Dermis microvascular lymphatic vessel endothelial cell (primary cell): ENCODE measurements at regions not wholly inside any gene's neighbourhood (a gene's known extent, or its start where the extent isn't known, plus 50 kb on each side); places are given as distances from the start of the nearest gene placed in this dataset.

Source experiments
- DNase-seq, 2 donors: peaks; one replicate each; pipeline versions ENCODE4 v3.0.0 to v3.0.0-alpha.2; 2010; ENCODE audit warnings: low read depth in 2 of 2

GRCh38 chr2:64313398-64313723 is 140.6 kb upstream of the LGALSL start:
- DNase-seq, result no peak

- no peak for DNase-seq
Observed at GRCh38 chr2:64315291-64315960, 138.5 kb upstream of the LGALSL start.

DNA sequence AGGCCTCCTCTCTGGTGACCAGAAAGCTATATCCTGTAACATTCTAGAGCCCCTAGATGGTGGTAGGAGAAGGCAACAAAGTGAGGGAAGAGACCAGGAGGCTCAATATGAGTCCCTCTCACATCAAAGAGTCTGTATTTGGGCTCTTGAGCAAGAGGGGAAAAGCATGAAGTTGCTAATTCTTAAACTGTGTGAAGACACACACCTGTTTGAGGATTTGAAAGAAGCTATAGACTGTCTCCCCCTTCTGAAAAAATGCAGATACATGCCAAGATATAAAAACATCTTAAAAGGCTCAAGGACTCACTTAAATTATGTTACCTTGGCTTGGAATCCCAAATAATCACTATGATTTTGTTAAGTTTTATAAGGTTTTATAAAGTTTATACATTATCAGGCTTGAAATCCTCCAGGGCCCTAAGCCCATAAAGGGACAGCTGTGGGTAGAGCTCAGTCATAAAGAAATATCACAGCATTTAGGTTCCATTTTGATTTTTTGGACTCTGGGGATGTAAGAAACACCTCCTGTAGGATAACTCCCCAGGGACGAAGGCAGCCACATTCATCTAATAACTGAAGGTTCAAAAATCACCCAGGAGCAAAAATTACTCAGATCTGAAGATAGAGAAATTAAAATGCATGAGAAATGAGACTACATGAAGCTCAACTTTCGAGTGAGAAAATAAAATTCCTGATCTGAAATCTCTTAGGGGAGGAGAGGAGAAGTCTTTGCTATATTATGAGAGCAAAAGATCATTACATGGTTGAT is 136.1 kb upstream of the LGALSL start:
- no peak for DNase-seq

DNA sequence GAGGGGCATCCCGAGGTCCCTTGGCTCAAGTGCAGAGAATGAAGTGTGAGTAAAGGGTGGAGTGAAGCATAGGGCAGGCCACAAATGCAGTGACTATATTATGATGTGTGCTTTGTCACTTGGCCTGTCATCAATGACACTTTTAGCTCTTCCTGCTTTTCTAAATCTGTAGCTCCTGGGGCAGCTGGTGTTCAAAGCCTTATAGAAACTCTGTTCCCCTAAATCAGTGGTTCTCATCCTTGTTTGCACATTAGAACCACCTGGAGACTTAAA is 135.6 kb upstream of the LGALSL start:
- DNase-seq, result no peak

DNA sequence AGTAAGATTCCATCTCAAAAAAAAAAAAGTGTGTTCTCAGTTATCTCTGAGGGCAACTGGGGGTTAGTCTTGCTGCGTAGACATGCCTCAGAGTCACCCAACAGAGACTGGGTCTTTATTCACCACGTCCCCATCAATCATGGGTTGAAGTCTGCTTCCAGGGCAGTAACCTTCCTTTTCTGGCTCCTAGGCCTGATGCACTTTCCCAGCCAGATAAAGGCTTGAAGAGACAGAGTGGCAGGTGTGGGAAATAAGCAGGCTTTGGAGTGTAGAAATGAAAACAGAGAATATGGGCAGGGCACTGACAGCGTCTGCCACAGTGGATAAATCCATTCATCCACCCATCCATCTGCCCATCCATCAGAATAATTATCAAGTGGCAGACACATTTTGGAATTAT is 134.1 kb upstream of the LGALSL start:
- DNase-seq, result no peak

DNA sequence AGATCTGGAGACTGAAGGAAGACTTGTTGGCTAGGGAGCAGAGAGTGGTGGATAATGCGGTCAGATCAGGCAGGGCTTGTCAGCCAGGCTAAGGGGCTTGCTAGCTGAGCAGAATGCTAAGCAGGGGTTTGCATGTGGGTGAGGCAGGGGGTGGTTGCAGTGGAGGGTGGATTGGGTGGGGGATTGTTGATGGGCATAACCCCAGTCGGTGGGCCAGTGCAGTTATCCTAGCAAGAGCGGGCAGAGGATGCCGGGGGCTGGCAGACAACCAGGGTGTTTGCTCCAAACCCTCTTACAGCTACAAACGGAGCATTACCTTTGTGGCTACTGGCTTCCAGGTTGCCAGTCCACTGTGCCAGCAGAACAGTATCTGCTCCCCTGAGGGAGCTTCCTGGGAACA is 131.5 kb upstream of the LGALSL start:
- DNase-seq, result no peak

DNA sequence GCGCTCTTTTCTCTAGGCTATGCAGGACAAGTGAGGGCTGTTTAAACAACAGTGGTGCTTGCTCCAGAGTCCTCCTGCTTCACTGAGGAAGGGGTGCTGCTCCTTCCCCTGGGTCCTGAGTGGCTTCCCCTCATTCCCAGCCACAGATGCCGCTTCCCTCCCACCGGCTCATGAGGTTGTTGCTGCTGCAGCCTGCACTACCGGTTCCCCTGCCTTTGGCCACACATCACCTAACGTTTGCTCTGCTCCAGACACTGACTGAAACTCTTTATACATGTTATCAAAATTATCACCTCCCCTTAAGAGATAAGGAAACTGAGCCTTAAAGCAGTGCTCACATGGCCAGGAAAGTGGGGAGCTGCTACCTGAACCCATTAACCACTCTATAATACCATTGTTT is 130.8 kb upstream of the LGALSL start:
- no peak for DNase-seq

GRCh38 chr2:64324746-64325410 is 129.1 kb upstream of the LGALSL start:
- DNase-seq, result no peak

- DNase-seq, result no peak
Observed at GRCh38 chr2:64325477-64325851, 128.5 kb upstream of the LGALSL start.

DNA sequence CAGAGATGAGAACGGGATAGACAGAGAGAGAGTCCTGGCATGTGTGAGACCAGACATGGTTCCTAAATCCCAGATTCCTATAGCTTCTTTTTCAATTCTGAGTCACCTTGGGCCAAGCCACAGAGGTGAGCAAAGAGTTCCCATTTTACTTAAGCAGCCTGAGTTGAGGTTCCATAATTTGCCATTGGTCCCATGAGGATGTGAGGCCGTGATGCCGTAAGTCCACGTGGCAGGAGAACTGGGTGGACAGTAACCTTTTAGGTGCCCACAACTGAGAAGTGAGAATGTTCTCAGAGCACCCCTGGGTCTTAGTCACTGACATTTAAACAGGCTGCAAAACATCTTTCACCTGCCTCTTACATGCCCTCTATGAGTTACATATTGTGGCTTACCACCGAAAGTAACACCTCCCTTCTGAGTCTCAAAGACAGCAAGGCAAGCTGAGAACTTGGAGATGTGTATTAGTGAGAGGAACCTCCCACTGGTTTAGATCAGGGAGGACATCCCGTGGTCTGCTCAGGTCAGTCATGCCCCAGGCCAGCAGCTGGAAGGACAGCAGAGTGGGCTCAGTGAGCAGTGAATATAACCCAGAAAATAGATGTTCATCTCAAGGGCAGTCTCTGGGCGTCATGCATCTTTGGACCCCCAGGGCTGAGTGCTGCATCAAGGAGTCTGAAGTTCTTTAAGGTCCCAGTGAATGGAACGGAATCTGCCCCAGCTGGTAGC is 127.9 kb upstream of the LGALSL start:
- no peak for DNase-seq

- DNase-seq, result no peak
Observed at GRCh38 chr2:64326578-64327050, 127.3 kb upstream of the LGALSL start.

GRCh38 chr2:64327129-64327509 is 126.8 kb upstream of the LGALSL start:
- no peak for DNase-seq

DNA sequence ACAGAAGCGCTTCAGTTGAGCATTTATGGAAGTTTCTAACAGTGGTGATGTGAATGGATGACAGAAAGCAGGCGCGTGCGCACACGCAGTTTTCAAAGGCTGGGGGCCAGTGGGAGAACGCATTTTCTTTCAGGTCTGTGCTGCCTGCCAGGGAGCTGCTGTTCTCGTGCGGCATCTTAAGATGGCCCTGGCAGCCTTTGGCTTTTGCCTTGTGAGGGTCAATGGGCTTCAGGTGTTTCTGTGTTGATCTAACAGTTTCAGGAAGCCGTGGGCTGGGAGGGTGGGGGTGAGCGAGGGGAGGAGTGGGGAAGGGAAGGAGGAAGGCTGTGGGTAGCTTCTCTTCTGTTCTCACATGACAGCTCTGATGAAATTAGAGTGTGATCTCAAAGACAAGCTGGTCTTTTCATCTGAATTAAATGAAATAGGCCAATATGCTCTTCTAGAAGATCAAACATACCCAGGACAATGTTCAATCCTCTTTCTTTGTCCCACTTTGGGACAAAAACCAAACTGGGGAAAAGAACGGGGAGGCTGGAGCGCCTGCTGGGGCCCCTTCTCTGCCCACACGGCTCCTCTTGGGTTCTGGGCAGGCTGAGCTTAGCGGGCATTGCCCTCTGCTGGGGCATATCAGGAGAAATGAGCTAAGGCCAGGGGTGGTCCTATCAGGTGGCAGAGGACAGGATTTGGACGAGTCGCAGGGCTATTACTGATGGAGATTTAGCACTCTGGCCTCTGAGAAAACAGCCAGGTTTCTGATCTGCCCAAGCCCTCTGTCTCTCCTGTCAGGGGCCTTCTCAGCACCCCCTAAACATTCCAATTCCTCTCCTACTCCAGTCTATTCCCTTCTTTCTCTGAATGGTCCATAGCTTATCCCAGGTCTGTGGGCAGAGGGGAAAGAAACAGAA is 126.2 kb upstream of the LGALSL start:
- peak; percentile 26 to 70 for DNase-seq

- no peak for DNase-seq
Observed at GRCh38 chr2:64328415-64328722, 125.6 kb upstream of the LGALSL start.

- DNase-seq, result no peak
Observed at GRCh38 chr2:64328756-64329155, 125.2 kb upstream of the LGALSL start.

- DNase-seq, result peak; percentile 40 to 57
Observed at GRCh38 chr2:64329848-64330247, 124.1 kb upstream of the LGALSL start.

- DNase-seq, result peak; percentile 81 to 90
Observed at GRCh38 chr2:64330281-64331113, 123.5 kb upstream of the LGALSL start.

DNA sequence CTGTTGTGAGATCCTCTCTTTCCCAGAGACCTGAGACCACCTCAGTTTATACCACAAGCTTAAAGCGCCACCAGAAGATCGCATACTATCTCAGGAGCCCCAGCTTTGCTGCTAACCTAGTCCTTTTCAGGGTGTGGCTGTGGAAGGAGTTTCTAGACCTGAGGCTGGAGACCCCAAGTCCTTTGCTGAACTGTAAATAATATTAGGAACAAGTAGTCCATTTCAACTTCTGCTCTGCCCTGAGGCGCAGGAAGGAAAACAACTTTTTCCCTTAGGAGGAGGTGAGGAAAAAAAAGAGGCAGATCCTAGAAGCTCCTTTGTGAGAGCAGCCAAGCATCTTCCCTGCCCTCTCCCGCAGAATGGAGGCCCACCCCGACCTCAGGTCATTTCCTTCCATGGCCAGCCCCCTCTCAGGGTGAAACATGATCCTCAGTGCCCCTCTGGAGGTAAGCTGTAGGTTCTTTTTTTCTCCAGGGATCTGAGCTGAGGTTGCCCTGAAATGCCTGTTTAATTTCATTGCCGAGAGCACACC is 122.8 kb upstream of the LGALSL start:
- no peak for DNase-seq

DNA sequence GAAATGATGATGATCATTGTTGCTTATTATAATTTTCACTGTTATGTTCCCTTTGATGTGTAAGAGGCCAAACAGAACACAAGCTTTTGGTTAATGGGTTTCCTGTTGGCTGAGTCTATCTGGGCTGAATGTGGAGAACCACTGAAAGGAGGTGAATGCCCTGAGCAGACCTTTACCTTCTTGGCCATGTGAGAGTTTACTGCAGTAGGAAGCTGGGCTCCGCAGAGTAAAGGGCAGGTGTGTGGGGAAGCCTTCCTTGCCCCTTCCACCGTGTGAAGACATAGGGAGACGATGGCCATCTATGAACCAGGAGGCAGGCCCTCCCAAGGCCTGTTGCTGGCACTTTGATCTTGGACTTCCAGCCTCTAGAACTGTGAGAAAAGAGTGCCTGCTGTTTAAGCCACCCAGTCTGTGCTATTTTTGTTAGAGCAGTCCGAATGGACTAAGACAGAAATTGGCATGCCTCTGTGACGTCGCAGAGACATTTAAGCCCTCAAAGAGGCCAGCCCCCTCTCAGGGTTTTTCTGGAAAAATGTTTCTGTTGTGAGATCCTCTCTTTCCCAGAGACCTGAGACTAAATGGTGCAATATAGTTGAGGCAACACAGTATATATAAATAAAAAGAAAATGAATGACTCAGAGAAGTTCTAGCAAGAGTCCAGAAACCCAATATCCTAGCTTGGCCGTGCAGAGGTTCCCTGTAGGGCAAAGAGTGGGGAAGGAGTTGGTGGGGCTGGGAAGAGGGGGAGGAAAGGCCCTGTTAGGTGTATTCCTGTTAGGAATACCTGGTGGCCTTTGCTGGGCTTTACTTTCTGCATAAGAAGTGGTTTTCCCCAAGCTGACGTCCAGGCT is 121.9 kb upstream of the LGALSL start:
- DNase-seq, result no peak
